GM19025 (cell line): ENCODE measurements at regions not wholly inside any gene's neighbourhood (a gene's known extent, or its start where the extent isn't known, plus 50 kb on each side); places are given as distances from the start of the nearest gene placed in this dataset.
"Not testable (repeated sequence)": the region's sequence is repeated elsewhere in the genome, so short reads cannot be mapped to it uniquely, and the experiment has no call there.

ENCODE experiments used
- ATAC-seq: cut with Tn5 transposase; IDR thresholded peaks from one replicate; pipeline ENCODE4 v1.9.1; 2021; ENCODE audit warnings: mild to moderate bottlenecking, low read depth, moderate library complexity; ENCODE audit not compliant: unreplicated experiment

DNA sequence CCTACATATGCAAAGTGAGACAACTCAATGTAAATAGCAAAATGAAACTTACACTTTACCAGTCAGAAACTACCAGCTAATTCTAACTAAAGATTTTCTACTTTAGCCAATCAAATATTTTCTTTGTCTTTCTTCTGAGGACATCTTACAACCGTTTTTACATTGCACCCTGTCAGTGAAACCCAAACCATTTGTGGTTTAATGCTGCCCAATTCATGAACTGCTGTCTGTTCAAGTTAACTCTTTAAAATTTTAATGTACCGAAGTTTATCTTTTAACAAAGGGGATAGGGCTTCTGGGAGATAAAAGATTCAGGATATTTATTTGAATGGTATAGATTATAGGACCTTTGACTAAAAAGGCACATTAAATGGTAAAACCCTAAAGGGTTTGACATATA is 121.3 kb upstream of the HDDC2 start:
- ATAC-seq = no peak

DNA sequence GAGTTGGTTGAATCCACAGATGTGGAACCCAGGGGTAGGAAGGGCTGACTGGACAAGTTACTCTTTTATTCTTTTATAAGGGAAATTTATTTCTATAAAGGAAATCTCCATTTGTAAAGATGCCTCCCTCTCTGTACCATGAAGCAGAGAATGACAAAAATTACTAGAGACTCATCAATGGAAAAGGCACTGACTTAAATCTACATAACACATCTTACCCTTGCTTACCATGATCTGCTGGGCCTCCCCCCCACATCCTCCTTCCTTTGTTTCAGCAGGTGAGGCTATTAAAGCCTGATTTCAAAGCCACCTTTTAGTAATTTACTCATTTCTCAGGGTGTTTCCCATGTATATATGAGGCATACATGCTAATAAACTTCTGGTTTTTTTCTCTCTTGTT is 130.2 kb upstream of the HDDC2 start:
- ATAC-seq = no peak

DNA sequence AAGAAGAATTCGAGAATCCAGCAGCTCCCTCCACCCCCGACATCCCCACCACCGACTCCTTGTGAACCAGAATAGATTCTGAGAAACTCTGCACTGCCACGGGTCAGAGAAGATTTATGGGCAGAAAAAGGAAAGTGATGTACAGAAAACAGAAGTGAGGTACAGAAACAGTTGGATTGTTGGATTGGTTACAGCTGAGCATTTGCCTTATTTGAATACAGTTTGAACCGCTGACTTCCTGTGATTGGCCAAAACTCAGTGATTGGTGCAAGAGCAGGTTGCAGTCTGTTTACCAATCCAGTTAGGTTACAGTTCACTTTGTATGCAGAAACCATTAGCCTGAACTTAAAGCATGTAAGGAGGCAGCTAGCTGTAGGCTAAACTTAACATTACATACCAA is 131.2 kb upstream of the HDDC2 start:
- no peak for ATAC-seq

DNA sequence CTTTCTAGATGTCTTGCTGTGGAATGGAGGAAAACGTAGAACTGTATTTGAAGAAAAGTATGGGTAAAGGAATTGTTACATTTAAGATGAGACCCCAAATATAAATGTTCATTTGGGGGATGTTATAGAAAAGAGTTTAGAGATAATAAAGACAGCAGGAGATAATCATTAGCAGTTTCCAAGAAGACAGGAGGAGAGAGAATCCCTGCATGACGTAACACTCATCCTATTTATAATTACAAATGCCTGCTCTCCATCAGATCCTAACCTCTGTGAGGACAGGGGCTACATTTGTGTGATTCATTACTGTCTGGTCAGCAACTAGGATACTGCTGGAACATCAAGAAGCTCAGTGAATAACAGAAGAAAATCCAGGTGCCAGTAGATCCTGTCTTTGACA is 133.0 kb upstream of the HDDC2 start:
- no peak for ATAC-seq

DNA sequence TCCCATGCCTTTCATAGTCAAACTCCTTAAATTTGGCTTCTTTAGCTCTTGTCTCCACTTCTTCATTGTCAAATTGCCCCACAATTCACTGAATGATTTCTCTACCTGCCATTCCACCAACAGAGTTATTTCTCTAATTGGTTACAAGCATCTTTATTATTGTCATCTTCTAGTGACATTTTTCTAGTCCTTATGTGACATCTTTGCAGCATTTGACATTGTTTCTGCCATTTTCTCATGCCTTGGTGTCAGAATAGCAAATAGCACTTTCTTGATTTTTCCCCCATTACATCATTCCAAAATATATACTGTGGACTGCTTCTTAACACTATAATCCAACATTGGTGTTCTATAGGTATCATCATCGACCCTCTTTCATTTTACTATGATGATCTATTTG is 137.7 kb upstream of the HDDC2 start:
- no peak for ATAC-seq

DNA sequence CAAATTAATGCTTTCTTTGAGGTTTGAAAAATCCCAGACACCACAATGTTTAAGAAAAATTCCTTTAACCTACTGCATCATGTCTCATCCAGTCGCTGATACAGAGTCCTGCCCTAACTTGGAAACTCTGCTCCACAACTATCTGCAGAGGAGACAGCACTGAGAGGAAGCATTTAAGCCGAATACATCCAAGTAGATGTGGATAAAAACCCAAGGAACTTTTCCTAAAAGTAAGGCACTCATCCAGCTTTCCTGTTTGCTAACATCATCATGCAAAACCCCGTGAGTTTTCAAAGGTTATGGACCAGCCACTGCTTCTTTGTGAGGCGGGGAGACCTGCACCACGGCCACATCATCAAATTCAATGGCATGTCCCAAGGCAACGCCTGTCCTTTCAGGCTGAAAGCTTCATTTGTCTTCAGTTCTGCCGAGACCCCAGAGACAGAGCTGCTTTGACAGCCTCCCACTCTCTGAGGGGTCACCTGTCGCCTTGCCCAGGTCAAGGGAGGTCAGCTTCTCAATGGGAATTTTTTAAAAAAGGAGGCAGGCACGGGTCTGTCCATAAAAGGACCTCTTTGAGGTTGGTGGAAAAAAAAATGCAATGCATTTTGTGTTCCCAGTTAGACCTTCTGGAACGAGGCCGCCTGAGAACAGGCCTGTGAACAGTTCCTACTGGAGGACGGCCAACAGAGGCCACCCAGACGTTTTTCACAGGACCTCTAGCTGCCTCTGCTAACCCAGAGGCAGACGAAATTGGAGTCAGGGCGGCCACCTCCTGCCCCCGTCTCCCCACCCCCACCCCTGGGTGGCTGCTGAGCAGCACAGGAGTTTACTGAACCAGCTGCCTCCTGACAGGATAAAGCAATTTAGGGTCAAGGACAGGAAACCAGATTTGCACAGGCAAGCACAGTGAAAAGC is 142.5 kb upstream of the HDDC2 start:
- no peak for ATAC-seq

DNA sequence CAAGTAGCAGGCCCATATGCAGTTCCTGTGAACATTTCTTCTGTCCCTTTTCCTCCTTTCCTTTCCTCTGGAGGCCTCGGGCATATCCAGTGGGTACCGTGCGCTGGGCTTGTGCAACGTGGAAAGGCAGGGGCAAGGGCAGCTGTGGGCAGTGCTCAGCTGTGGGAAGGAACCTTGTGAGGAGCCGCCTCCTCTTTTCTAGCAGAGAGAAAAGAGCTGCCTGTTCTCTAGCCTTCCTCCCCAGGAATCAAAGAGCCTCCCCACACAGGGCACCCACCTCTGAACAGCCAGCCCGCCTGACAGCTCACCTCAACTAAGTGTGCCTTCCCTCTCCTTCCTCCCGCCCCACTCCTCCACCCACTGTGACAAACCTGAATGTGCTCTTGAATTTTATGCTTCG is 143.3 kb upstream of the HDDC2 start:
- ATAC-seq = no peak

DNA sequence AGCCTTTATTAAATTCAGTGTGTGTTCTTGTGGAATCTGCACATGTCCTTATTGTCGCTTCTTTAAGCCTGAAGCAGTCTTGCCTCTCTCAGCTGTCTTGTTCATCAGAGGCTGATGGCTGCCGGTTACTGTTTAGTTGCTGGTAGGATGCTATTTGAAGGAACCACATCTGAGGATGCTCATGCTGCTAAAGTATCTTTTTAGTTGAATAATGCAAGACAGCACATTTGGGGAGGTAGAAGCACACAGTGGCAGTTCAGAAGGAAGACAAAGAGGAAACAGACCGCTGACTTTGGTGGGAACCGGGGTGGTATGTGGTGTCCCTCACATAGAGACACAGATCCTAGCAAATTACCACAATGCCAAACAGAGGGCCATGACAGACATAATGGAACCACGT is 144.2 kb upstream of the HDDC2 start:
- no peak for ATAC-seq

DNA sequence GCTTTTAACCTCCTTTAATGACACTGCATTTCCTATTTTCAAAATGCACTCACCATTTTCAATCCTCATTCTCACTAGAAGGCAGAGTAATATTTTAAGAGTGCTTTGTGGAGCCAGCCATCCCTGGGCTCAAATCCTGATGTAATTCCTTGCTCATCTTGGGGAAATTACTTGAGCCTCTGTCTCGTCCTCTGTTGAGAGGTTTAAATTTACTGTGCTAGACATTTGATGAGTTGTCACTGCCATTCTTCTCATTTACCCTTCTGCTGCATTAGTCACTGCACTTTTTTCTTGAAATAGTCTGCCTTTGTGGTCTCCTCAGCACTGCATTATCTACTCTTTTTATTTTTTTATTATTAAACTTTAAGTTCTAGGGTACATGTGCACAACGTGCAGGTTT is 150.0 kb upstream of the HDDC2 start:
- ATAC-seq = no peak

DNA sequence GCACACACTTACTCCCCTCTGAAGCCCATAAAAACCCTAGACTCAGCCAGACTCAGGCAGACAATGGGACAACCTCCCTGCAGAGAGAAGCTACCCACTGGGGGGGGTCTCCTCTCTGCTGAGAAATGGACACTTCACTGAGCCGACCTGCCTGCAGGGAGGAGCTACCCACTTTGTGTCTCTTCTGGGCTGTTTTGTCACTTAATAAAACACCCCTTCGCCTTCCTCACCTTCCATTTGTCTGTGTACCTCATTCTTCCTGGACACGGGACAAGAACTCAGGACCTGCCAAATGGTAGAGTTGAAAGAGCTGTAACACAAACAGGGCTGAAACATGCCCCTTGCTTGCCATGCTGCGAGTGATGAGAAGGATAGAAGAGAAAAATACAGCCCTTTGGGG is 151.7 kb upstream of the HDDC2 start:
- ATAC-seq = no peak

DNA sequence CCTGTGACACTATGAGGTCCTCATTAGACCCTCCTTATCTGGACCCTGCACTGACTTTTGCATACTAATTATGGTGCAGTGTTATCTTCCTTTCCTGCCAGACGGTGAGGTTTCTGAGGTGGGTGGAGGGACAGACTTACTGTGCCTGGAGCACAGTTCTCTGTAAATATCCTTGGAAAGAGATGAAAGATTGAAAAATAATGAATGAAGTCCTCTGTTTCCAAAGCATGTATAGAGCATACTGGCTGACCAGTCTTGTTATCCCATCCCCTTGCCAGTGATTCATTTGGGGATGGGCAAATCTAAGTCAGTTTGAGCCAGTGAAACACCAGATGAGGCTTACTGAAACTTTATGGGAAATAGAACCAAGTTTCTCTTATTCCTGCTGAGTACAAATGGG is 152.6 kb upstream of the HDDC2 start:
- ATAC-seq = no peak

DNA sequence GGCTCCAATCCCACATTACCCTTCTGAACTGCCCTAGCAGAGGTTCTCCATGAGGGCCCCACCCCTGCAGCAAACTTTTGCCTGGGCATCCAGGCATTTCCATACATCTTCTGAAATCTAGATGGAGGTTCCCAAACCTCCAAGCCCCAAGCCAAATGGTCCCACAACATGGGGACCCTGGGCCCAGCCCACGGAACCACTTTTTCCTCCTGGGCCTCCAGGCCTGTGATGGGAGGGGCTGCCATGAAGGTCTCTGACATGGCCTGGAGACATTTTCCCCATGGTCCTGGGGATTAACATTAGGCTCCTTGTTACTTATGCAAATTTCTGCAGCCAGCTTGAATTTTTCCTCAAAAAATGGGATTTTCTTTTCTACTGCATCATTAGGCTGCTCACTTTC is 156.7 kb upstream of the HDDC2 start:
- ATAC-seq = not testable (repeated sequence)

DNA sequence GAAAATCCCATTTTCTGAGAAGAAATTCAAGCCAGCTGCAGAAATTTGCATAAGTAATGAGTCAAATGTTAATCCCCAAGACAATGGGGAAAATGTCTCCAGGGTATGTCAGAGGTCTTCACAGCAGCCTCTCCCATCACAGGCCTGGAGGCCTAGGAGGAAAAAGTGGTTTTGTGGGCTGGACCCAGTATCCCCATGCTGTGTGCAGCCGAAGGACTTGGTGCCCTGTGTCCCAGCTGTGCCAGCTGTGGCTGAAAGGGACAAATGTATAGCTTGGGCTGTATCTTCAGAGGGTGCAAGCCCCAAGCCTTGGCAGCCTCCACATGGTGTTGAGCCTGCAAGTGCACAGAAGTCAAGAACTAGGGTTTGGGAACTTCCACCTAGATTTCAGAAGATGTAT is 163.6 kb upstream of the HDDC2 start:
- ATAC-seq = not testable (repeated sequence)

DNA sequence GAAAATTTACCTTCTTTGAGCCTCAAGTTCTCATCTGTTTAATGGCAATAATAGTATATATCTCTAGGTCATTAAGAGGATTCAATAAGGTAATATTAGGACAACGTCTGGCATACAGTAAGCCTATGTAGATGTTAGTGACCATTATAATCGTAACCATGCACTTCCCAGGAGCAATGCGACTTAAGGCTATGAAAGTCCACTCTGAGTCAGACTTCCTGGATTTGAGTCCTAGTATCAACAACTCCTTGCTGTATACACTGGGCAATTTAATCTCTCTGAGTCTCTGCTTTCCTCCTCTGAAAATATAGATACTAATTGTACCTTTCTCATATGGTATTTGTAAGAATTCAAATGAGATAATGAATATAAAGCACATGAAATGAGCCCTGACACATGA is 168.1 kb upstream of the HDDC2 start:
- no peak for ATAC-seq

DNA sequence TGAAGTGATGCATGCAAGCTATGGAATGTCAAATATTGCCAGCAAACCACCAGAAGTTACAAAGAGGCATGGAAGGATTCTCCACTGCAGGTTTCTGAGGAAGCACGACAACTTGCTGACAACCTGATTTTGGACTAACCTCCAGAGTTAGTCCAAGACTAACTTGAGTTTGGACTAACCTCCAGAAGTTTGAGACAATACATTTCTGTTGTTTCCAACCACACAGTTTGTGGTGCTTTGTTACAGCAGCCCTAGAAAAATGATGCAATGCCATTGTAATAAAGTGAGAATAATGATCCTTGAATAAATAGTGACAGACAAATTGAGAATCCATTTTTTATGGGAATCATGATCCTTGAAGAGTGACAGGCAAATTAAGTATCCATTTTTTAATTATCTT is 169.9 kb upstream of the HDDC2 start:
- ATAC-seq = no peak

DNA sequence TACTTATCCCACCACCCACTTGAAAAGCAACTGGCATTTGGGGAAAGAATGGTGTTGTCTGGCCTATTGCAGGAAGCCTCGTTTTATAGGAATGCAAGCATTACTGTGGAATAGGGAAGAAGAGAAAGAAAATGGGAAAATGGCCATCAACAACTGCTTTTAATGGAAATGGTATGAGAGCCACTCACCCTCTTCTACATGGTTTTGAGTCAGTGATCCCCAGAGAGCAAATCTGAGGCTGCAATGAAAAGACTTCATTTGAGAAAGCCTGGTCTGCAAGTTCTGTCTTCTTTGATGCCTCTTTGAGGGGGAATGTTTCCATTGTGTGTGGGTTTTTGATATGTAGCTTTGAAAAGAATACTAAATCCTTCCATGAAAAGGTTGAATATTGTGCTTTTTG is 172.3 kb upstream of the HDDC2 start:
- ATAC-seq = no peak

DNA sequence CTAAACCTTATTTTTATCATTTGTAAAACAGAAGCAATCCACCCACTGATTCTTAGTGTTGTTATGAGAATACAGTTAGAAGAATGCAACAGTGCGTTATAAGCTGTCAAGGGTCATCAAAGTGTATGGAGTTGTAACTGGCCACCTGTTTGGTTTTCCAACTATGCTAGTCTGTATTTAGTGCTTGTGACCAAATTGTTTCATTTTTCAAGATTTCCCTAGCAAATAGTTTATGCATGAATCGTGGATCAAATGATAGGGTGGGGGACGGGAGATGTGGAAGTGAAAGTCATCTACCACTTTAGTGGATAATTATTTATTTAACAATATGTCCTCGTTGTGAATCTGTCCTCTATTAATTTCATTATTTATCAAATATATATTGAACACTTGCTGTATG is 175.4 kb upstream of the HDDC2 start:
- ATAC-seq = no peak

DNA sequence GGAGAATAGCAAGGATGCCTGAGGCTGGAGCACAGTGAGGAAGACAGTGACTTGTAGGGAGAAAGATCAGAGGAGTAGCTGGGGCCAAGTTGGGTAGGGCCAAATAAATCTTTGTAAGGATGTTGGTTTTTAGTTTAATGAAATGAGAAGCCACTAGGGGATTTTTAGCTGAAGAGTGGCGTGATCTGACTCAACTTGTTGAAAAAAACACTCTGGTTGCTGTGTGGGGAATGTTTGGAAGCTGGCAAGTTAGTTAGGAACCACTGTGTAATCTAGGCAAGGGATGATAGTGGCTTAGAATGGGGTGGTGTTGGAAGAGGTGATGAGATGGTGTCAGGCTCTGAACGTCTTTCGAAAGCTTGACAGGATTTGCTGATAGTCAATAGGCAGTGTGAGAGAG is 176.1 kb upstream of the HDDC2 start:
- no peak for ATAC-seq

DNA sequence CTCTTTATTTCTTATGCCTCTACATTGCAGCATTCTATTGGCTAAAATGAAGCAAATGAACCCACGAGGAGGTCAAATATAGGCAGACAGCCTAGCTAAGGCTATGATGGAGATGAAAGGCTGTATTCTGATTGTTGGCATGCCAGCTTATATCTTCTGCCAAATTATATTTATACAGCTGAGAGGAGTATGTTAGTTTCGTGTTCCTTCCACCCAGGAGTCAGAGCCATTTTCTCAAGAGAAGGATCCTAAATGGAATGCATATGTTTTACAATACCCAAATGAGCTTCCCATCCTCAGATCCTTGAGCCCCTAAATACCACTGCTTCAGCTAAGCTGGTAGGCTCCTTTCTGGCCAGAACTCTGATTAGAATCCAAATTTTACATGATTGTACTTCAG is 178.4 kb upstream of the HDDC2 start:
- ATAC-seq = no peak

DNA sequence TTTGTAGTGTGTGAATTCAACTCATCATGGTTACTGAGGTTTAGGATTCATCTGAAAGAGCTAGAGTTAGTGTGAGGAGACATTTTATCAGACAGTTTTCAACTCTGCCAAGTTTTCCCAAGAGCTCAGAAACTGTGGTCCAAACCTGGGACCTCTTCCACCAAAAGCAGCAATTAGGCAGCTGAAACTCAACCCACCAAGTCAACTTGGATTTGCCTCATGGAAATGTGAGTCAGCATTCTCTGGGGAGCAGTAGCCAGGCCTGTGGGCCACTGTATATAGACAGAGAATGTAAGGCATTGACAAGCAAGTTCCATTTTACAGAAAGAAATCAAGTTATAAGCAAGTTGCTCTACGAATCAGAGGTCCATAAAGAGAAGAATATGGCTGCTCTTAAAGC is 178.8 kb upstream of the HDDC2 start:
- no peak for ATAC-seq

DNA sequence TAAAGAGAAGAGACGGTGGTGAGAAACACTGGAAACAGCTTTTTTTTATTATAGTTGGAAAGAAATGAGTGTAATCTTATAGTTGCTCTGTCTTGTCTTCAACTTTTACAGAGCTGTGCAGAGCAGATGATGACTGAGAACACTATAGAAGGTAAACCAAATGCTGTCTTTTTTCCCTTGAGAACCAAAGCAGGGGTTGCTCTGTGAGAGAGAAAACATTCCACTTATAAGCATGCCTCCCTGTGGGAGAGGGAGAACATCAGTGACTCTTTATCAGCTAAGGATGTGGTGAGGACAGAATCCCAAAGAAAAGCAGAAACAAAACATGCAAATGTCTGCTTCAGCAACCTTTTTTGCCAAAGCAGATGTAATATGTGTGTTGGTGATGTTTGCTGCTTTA is 179.3 kb upstream of the HDDC2 start:
- ATAC-seq = no peak

DNA sequence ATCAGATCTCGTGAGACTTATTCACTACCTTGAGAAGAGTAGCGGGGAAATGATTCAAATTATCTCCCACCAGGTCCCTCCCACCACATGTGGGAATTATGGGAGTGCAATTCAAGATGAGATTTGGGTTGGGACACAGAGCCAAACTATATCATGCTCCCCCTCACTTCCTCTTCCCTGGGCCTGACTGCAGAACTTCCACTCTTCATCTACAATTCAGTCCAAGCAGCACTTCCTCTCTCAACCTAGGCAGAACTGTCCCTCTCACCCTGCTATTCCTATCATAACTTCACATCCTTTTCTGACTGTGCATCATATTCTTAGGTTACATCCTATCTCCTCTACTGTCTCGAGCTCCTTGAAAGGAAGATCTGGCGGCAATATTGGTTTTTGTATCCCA is 184.0 kb upstream of the HDDC2 start:
- ATAC-seq = no peak

DNA sequence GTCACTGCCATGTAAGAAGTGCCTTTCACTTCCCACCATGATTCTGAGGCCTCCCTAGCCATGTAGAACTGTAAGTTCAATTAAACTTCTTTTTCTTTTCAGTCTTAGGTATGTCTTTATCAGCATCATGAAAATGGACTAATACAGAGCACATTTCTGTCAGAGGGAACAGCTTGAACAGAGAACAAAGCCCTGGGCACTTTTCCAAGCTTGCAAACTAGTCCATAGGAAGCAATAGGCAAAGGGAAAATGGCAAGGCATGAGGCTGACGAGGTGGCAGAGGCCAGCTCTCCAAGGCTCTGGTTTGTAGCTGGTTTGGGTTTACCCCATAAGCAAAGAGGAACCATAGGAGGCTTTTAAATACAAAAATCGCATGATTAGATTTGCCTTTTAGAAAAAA is 185.1 kb upstream of the HDDC2 start:
- no peak for ATAC-seq
